GM12874 (cell line): ENCODE measurements at regions not wholly inside any gene's neighbourhood (a gene's known extent, or its start where the extent isn't known, plus 50 kb on each side); places are given as distances from the start of the nearest gene placed in this dataset.

Experiments used
- TF ChIP-seq, protein P1 (sequence below): IDR thresholded peaks from 2 replicates; pipeline ENCODE4 v1.5.1; 2011; ENCODE audit warnings: low read depth, mild to moderate bottlenecking, control low read depth, low read length, moderate library complexity; ENCODE audit not compliant: insufficient read depth

DNA sequence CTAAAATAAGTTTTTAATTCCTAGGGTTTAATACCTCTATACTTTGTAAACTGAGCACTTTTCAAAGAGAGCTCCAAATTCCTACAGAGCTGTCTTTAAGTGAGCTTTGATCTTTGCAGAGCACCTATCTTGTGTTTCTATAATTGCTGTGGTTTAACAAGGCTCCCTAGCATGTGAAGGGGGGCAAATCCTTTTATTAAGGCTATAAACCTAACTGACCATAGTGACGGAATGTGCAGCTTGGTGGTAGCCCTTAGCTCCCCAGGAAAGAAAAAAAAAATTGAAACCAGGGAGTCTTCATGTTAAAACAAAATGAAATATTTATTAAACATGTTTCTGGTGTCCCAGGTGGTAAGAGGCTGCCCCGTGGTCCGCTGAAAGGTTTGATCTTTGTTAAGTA, 78.6 kb upstream of the ETAA1 start:
- TF ChIP-seq, protein P1, sequence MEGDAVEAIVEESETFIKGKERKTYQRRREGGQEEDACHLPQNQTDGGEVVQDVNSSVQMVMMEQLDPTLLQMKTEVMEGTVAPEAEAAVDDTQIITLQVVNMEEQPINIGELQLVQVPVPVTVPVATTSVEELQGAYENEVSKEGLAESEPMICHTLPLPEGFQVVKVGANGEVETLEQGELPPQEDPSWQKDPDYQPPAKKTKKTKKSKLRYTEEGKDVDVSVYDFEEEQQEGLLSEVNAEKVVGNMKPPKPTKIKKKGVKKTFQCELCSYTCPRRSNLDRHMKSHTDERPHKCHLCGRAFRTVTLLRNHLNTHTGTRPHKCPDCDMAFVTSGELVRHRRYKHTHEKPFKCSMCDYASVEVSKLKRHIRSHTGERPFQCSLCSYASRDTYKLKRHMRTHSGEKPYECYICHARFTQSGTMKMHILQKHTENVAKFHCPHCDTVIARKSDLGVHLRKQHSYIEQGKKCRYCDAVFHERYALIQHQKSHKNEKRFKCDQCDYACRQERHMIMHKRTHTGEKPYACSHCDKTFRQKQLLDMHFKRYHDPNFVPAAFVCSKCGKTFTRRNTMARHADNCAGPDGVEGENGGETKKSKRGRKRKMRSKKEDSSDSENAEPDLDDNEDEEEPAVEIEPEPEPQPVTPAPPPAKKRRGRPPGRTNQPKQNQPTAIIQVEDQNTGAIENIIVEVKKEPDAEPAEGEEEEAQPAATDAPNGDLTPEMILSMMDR = no peak

DNA sequence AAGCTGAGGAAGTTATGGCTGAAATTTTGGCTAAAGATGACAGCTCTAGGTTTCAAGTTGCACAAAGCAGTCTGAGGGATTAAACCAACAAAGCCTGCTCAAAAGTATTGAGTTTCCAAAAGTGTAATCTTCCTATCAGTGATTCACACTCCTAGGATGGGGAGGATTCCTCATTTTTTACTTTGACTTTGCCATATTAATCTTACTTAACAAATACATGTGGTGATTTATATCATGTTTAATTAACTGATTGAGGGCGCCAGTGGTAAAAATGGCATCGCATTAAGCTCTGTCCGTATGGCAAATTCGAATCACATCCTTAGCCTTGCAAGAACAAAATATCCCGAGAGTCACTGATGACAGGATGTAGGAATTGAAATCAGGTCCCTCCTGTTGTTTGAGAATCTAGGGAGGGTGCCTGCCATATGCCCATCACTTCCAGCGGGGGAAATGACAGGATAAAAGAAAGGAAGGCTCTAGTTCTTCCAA, 78.1 kb upstream of the ETAA1 start:
- TF ChIP-seq, protein P1 = no peak

DNA sequence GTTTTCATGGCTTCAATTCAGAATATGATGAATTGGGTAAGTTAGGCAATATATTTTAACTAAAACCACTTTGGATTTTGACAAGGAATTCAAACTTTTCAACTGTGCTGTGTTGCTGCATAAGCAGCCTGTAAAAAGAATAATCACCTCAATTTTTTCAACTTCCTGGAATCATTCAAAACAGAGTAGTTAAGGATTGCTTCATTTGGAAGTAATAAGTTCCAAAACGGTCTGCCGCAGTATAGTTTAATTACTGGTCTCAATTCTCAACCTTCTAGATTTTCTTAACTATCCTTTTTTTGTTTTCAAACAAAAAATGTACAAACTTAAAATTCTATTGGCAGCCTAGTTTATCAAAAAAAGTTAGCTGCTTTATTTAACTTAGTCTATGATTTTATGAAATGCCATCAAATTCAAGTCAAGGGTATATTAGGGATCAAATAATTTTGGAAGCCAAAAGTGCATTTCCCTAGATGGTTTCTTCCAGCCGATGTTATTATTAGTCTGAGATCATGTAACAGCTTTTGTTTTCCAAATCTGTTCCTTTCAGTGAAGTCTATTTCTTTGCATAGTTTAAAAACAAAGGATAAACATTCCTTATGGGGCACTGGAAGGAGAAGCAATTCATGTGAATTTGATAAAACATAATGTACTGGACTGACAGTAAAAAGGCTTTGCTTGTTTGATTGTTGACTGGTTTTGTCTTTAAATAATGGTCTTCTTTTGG, 76.1 kb upstream of the ETAA1 start:
- TF ChIP-seq, protein P1 = no peak

DNA sequence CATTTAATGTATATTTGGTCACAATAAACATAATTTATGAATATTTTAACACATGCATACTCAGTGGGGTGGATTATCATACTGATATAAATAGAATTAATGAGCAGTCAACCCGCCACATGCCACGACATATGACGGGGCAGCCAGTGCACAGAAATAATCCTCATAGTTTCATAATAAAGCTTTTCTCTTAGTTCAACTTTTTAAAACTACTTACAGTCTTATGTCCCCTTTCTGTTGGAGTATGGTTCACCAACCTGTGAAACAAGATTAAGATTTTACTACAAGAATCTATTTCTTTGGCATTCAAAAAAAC, 75.6 kb upstream of the ETAA1 start:
- TF ChIP-seq, protein P1 = no peak

DNA sequence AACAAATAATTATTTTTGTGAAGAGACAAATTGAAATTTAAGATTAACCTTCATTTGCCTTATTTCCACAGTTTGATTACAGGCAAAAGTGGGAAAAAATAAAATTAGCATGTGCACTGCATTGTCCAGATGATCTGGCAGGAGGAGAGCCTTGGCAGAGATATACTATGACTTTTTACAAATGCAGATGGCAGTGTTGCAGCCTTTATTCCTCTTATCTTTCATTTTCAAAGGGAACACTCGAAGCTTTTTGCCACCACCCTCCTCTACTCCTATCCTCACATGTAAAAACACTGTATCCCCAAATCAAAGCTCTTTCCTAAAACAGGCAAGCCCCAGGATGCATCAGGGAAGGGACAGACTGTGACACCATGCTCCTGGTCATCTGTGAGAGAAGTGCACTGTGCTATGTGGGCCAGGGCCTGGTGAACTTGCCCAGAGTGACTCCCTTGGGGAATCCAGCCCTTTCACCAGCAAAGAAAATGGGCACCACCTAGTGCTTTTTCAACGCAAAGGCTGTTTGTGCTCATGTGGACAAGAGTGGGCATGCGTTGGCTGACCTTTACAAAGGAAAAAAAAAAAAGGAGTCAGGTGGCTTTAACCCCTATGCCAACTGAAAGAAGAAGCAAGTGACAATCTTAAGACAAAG, 74.7 kb upstream of the ETAA1 start:
- TF ChIP-seq, protein P1 = no peak

DNA sequence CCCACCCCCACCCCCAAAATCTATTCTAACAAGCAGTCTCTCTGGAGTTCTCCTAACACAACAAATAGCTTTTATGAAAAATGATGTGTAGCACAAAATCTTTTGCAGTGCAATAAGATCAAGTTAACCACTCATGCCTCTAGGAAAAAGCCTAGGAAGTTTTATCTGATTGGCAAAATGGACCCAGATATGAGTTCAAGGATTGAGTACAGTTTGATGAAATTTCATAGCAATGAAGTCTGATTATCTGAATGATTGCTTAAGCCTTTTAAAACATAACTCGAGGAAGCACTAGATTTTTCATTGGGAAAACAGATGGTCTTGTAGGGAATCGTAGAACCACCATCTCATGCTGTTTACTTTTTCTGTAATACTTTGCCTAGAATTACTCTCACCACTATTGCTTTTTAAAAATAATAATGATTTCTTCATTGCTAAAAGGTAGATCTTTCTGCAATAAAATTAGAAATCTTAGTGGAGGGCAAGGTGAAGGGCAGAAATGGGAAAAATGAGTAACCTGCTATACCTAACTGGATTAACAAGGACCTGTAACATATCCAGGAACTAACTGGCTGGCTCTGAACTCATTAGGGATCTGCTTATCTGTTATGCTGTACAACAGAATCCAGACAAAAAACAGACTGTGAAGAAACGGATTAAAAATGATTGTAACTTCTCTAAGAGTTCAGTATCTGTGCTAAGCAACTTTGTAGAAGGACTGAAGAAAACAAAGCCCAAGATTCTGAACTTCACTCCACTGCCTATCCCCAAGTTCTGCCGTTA, 73.7 kb upstream of the ETAA1 start:
- TF ChIP-seq, protein P1 = no peak

DNA sequence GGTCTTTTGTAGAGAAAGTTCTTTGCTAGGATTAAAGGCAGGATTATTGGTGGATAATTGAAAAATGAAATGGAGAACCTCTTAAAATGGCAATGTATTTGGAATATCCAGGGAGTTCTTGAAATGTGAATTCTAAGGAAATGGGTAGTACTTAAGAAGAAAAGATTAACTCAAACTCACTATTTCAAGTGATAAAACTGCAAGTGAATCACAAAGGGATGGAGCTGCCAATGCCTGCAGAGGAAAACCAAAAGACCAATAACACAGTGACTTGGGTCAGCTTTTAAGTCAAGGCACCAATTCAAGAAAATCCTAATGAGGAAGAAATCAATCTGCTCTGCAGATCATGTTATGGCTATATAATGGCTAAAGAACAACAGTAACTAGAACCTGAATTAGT, 67.6 kb upstream of the ETAA1 start:
- TF ChIP-seq, protein P1 = no peak
